ENCODE measurements at regions not wholly inside any gene's neighbourhood (a gene's known extent, or its start where the extent isn't known, plus 50 kb on each side); places are given as distances from the start of the nearest gene placed in this dataset.

DNA sequence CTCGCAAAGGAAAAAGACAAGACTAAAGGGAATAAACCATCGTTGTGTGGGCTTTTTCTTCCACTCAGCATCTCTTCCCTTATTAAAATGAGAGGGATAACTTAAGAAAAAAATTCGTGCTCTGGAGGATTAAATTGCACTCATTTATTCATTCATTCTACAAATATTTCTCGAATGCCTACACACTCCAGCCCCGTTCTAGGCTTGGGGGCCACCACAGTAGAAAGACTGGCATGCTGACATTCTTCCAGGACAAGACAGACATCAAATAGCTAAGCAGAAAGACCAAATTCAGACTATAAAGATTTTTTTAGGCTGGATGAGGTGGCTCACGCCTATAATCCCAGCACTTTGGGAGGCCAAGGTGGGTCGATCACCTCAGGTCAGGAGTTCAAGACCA is 65.3 kb upstream of the IL12A start:
- no peaks in the 10 kb centered on the region for H3K9me3 Mint-ChIP-seq
- H3K4me3 Mint-ChIP-seq: no peak overlapping the region
- CTCF ChIA-PET: interaction anchor here (0.9 kb wide), 1 partner anchor 81 kb away, joined by 3 read pairs; no protein-coding TSS in a partner anchor
- intact Hi-C loops (cut with micrococcal nuclease): no loop called here
- H3K27me3 Mint-ChIP-seq: peaks cover 1% of the 10 kb centered on the region
- no peak for DNase-seq
- TF ChIP-seq, protein P1, sequence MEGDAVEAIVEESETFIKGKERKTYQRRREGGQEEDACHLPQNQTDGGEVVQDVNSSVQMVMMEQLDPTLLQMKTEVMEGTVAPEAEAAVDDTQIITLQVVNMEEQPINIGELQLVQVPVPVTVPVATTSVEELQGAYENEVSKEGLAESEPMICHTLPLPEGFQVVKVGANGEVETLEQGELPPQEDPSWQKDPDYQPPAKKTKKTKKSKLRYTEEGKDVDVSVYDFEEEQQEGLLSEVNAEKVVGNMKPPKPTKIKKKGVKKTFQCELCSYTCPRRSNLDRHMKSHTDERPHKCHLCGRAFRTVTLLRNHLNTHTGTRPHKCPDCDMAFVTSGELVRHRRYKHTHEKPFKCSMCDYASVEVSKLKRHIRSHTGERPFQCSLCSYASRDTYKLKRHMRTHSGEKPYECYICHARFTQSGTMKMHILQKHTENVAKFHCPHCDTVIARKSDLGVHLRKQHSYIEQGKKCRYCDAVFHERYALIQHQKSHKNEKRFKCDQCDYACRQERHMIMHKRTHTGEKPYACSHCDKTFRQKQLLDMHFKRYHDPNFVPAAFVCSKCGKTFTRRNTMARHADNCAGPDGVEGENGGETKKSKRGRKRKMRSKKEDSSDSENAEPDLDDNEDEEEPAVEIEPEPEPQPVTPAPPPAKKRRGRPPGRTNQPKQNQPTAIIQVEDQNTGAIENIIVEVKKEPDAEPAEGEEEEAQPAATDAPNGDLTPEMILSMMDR (IDR thresholded peaks at IDR 0.05): no peak
- H3K36me3 Mint-ChIP-seq (ENCODE audit: low read depth): no peaks in the 10 kb centered on the region
- POLR2A ChIA-PET: no interaction called here
- no peaks in the 10 kb centered on the region for H3K4me1 Mint-ChIP-seq (ENCODE audit: low read depth)
- no peak for ATAC-seq
- H3K27ac Mint-ChIP-seq: no peak overlapping the region

DNA sequence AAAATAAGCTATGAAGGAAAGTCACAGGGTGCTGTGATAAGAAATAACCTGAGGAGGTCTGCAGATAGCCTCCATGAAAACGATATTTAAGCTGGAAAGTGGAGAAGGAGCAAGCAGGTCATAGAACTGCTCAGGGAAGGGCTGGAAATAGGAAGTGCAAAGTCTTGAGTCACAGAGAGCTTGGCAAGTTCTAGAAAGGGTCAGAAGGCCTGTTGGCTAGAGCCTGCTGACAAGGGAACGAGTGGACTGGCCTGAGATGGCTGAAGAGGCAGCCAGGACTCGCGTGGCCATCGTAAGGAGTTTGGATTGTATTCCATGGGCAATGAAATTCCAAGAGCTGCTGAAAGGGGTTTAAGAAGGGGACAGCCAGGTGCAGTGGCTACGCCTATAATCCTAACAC is 64.7 kb upstream of the IL12A start:
- ChIA-PET CTCF (interaction anchor here (0.9 kb wide), 1 partner anchor 80 kb away, joined by 3 read pairs; no protein-coding TSS in a partner anchor), POLR2A (no interaction called here)
- no peak for DNase-seq
- no peak for ATAC-seq
- Mint-ChIP-seq H3K4me1 (ENCODE audit: low read depth) (no peaks in the 10 kb centered on the region), H3K27ac (no peak overlapping the region), H3K9me3 (no peaks in the 10 kb centered on the region), H3K36me3 (ENCODE audit: low read depth) (no peaks in the 10 kb centered on the region), H3K27me3 (peaks cover 1% of the 10 kb centered on the region), H3K4me3 (no peak overlapping the region)
- TF ChIP-seq, protein P1 (IDR thresholded peaks at IDR 0.05): no peak
- intact Hi-C loops (cut with micrococcal nuclease): no loop called here

DNA sequence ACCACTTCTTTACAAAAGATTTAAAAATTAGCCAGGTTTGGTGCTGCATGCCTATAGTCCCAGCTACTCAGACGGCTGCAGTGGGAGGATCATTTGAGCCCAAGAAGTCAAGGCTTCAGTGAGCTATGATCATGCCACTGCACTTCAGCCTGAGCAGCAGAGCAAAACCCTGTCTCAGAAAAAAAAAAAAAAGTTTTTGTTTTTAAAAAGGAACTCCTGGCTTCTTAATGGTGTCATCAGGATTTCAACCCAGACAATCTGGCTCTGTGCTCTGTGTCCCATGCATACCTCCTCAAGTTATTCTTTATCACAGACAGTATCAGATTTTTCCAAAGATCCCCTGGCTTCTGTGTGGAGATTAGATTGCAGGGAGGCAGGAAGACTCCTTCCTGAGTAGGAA is 64.2 kb upstream of the IL12A start:
- Mint-ChIP-seq H3K9me3 (no peaks in the 10 kb centered on the region), H3K27me3 (peaks cover 1% of the 10 kb centered on the region), H3K27ac (no peak overlapping the region), H3K4me1 (ENCODE audit: low read depth) (no peaks in the 10 kb centered on the region), H3K36me3 (ENCODE audit: low read depth) (no peaks in the 10 kb centered on the region), H3K4me3 (no peak overlapping the region)
- TF ChIP-seq, protein P1 (IDR thresholded peaks at IDR 0.05): no peak
- ATAC-seq: no peak
- DNase-seq: no peak
- intact Hi-C loops (cut with micrococcal nuclease): no loop called here
- ChIA-PET POLR2A (no interaction called here), CTCF (interaction anchor here (0.9 kb wide), 1 partner anchor 79 kb away, joined by 3 read pairs; no protein-coding TSS in a partner anchor)

DNA sequence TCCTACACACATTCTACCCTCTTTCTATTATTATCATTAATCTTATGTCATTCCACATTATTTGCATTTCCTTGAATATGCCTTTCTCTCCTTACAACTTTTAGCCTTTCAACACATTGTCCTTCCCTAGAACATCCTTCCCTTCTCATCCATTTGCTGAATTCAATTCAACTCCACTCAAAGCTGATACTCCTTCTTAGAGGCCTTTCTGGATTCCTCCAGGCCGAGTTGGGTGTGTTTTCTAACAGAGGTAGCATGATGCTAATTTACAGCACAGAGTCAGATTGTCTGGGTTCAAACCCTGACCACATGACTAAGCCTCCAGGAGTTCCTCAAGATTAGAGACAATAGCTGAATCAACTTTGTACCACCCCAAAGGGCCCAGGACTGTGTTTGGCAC is 63.4 kb upstream of the IL12A start:
- H3K4me1 Mint-ChIP-seq (ENCODE audit: low read depth): no peaks in the 10 kb centered on the region
- TF ChIP-seq, protein P1 (IDR thresholded peaks at IDR 0.05): no peak
- no peak overlapping the region for H3K4me3 Mint-ChIP-seq
- H3K27me3 Mint-ChIP-seq: peaks cover 1% of the 10 kb centered on the region
- H3K9me3 Mint-ChIP-seq: no peaks in the 10 kb centered on the region
- ATAC-seq: no peak
- ChIA-PET POLR2A (no interaction called here), CTCF (no interaction called here)
- no peak for DNase-seq
- H3K36me3 Mint-ChIP-seq (ENCODE audit: low read depth): no peaks in the 10 kb centered on the region
- intact Hi-C loops (cut with micrococcal nuclease): no loop called here
- H3K27ac Mint-ChIP-seq: no peak overlapping the region

DNA sequence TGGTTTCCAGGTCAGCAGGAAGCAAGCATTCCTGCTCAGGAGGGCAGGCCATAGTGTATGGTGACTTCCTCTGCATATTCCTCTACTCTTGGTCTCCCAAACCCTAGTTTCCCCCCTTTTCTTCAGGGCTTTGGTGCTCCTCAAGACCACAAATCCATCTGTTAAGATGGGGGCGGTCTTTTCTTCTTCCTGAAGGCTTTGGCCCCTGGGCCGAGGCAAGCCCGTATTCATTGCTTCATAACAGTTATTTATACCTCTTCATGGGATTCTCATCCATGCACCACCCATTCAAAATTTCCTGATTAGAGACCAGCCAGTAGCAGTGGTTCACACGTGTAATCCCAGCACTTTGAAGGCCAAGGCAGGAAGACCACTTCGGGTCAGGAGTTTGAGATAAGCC is 62.1 kb upstream of the IL12A start:
- ChIA-PET CTCF (no interaction called here), POLR2A (no interaction called here)
- H3K27ac Mint-ChIP-seq: no peak overlapping the region
- H3K36me3 Mint-ChIP-seq (ENCODE audit: low read depth): no peaks in the 10 kb centered on the region
- intact Hi-C loops (cut with micrococcal nuclease): no loop called here
- ATAC-seq (no peak), DNase-seq (no peak)
- no peak overlapping the region for H3K4me3 Mint-ChIP-seq
- H3K4me1 Mint-ChIP-seq (ENCODE audit: low read depth): no peaks in the 10 kb centered on the region
- TF ChIP-seq, protein P1 (IDR thresholded peaks at IDR 0.05): no peak
- peaks cover 1% of the 10 kb centered on the region for H3K27me3 Mint-ChIP-seq
- H3K9me3 Mint-ChIP-seq: no peaks in the 10 kb centered on the region
